ENCODE measurements at regions not wholly inside any gene's neighbourhood (a gene's known extent, or its start where the extent isn't known, plus 50 kb on each side); places are given as distances from the start of the nearest gene placed in this dataset.

- TF ChIP-seq ZNF592 (IDR thresholded peaks at IDR 0.05) = no peak
- no peak for TF ChIP-seq CHD1 (IDR thresholded peaks at IDR 0.05; ENCODE audit: low read depth, low read length)
- no peak for TF ChIP-seq DPF2 (IDR thresholded peaks at IDR 0.05)
Measured at GRCh38 chr2:126272401-126272800, 383.6 kb upstream of the GYPC start (continued).

GRCh38 chr2:126275098-126275497 is 380.9 kb upstream of the GYPC start:
- Histone ChIP-seq H3K4me3 (no peak overlapping the region), H3K36me3 (ENCODE audit: control insufficient read depth in 2 of 2, insufficient read depth in 2 of 2, low read length in 1 of 2) (no peaks in the 10 kb centered on the region), H3K27ac (ENCODE audit: control insufficient read depth, insufficient read depth) (no peak overlapping the region), H3K9ac (ENCODE audit: control insufficient read depth, insufficient read depth, low read length) (no peak overlapping the region), H3K79me2 (ENCODE audit: control insufficient read depth, insufficient read depth, low read length) (no peaks in the 10 kb centered on the region), H3K4me1 (ENCODE audit: control insufficient read depth, insufficient read depth, low read length) (no peaks in the 10 kb centered on the region), H3K4me2 (ENCODE audit: control insufficient read depth, insufficient read depth) (no peak overlapping the region), H4K20me1 (ENCODE audit: control insufficient read depth, insufficient read depth) (no peaks in the 10 kb centered on the region), H2AFZ (ENCODE audit: control insufficient read depth, low read depth, low read length) (no peak overlapping the region), H3K27me3 (replicated peaks in 1 of 2; ENCODE audit: control insufficient read depth in 2 of 2, insufficient read depth in 2 of 2, low read length in 1 of 2) (no peaks in the 10 kb centered on the region), H3K9me3 (replicated peaks; ENCODE audit: control insufficient read depth, insufficient read depth, low read length) (no peaks in the 10 kb centered on the region)
- DNase-seq (ENCODE audit: low read depth, low spot score) (no peak), ATAC-seq (no peak), FAIRE-seq (no peak)
- POLR2A ChIA-PET = no interaction called here
- SMC1A ChIA-PET (ENCODE audit: uncharacterized antibody, unreplicated experiment) = no interaction called here
- intact Hi-C loops (cut with micrococcal nuclease; ENCODE audit: unreplicated experiment) = no loop called here
- RAD21 ChIA-PET (ENCODE audit: unreplicated experiment) = no interaction called here
- in situ Hi-C loops (cut with MboI) = no loop called here
- no TSS peak for BruUV-seq (replicated peaks)
- 60% methylated on average over 2 of the region's 2 CpGs for WGBS (ENCODE audit: insufficient coverage, insufficient replicate concordance, low lambda C conversion rate, missing lambda C conversion rate)
- CTCF ChIA-PET = no interaction called here
- TF ChIP-seq MXI1 (IDR thresholded peaks at IDR 0.05; ENCODE audit: low read depth, low read length) (no peak), BRCA1 (IDR thresholded peaks at IDR 0.05; ENCODE audit: low read depth, low read length) (no peak), NR2C2 (IDR thresholded peaks at IDR 0.05; ENCODE audit: borderline replicate concordance, control insufficient read depth, insufficient read length, low read depth) (no peak), BHLHE40 (IDR thresholded peaks at IDR 0.05; ENCODE audit: borderline replicate concordance in 1 of 2, low read depth in 2 of 2, low read length in 1 of 2) (no peak), FOS (IDR thresholded peaks at IDR 0.05; ENCODE audit: borderline replicate concordance, extremely low read depth, insufficient read length) (no peak), NFYB (IDR thresholded peaks at IDR 0.05; ENCODE audit: insufficient read depth, low read depth, low read length) (no peak), MTA2 (IDR thresholded peaks at IDR 0.05; ENCODE audit: low read depth) (no peak), RELB (IDR thresholded peaks at IDR 0.05; ENCODE audit: low read depth) (no peak), NFYA (IDR thresholded peaks at IDR 0.05; ENCODE audit: borderline replicate concordance, low read depth, low read length) (no peak), PAX5 (IDR thresholded peaks at IDR 0.05; ENCODE audit: borderline replicate concordance, low read depth, low read length) (no peak), ZBTB11 (CRISPR knock-in tag; IDR thresholded peaks at IDR 0.05) (no peak), TBL1XR1 (IDR thresholded peaks at IDR 0.05; ENCODE audit: low read depth, low read length) (no peak)

Data from GM12878 (cell line).